ENCODE measurements at regions not wholly inside any gene's neighbourhood (a gene's known extent, or its start where the extent isn't known, plus 50 kb on each side); places are given as distances from the start of the nearest gene placed in this dataset.

GRCh38 chr2:183250472-183250871, 126.2 kb downstream of the NUP35 start:
- no peak for TF ChIP-seq POLR2AphosphoS5 (IDR thresholded peaks at IDR 0.05; ENCODE audit: insufficient read depth in 1 of 2, low read depth in 1 of 2)
- no peak for TF ChIP-seq POLR2A (IDR thresholded peaks at IDR 0.05)

Measured in vagina (tissue), 2 donors.